Glutamatergic neuron (in vitro differentiated cells): ENCODE measurements at regions not wholly inside any gene's neighbourhood (a gene's known extent, or its start where the extent isn't known, plus 50 kb on each side); places are given as distances from the start of the nearest gene placed in this dataset.

Experiments
- DNase-seq: peaks from one replicate; pipeline ENCODE4 v3.0.0; 2022
- H3K27ac Mint-ChIP-seq: one replicate; pipeline ENCODE4 v1.8.0; 2020; ENCODE audit warnings: mild to moderate bottlenecking, mixed read lengths, inconsistent platforms; ENCODE audit not compliant: unreplicated experiment
- H3K27me3 Mint-ChIP-seq: one replicate; pipeline ENCODE4 v1.8.0; 2020; ENCODE audit warnings: mild to moderate bottlenecking, moderate library complexity, mixed read lengths, inconsistent platforms; ENCODE audit not compliant: unreplicated experiment
- H3K36me3 Mint-ChIP-seq: one replicate; pipeline ENCODE4 v1.8.0; 2020; ENCODE audit warnings: mild to moderate bottlenecking, mixed read lengths, inconsistent platforms; ENCODE audit not compliant: unreplicated experiment
- H3K4me1 Mint-ChIP-seq: one replicate; pipeline ENCODE4 v1.8.0; 2020; ENCODE audit warnings: mild to moderate bottlenecking, low read depth, mixed read lengths, inconsistent platforms; ENCODE audit not compliant: unreplicated experiment
- H3K4me3 Mint-ChIP-seq: one replicate; pipeline ENCODE4 v1.8.0; 2020; ENCODE audit warnings: mild to moderate bottlenecking, mixed read lengths, inconsistent platforms; ENCODE audit not compliant: unreplicated experiment
- H3K9me3 Mint-ChIP-seq: one replicate; pipeline ENCODE4 v1.8.0; 2020; ENCODE audit warnings: mild to moderate bottlenecking, moderate library complexity, mixed read lengths, inconsistent platforms; ENCODE audit not compliant: unreplicated experiment
- CTCF ChIP-seq: fragments of 200-600 bp; sonication (generic); IDR thresholded peaks from one replicate; pipeline ENCODE4 v1.5.0; 2021; ENCODE audit not compliant: partially characterized antibody, unreplicated experiment

- peaks cover 4% of the 10 kb centered on the region for H3K9me3 Mint-ChIP-seq
- H3K27ac Mint-ChIP-seq: no peak overlapping the region
- DNase-seq: no peak
- H3K27me3 Mint-ChIP-seq: no peaks in the 10 kb centered on the region
- TF ChIP-seq CTCF: no peak
- H3K4me1 Mint-ChIP-seq: no peaks in the 10 kb centered on the region
- H3K4me3 Mint-ChIP-seq: peak overlapping the region; percentile 78
- H3K36me3 Mint-ChIP-seq: no peaks in the 10 kb centered on the region
Measured at GRCh38 chr3:188946351-188947240, 225.2 kb upstream of the TPRG1 start.

GRCh38 chr3:188947401-188948280 lies 224.1 kb upstream of the TPRG1 start:
- peaks cover 4% of the 10 kb centered on the region for H3K9me3 Mint-ChIP-seq
- DNase-seq: peak; percentile 81
- TF ChIP-seq CTCF: peak; percentile 59
- H3K27me3 Mint-ChIP-seq: no peaks in the 10 kb centered on the region
- no peak overlapping the region for H3K27ac Mint-ChIP-seq
- H3K4me1 Mint-ChIP-seq: no peaks in the 10 kb centered on the region
- no peaks in the 10 kb centered on the region for H3K36me3 Mint-ChIP-seq
- H3K4me3 Mint-ChIP-seq: peak overlapping the region; percentile 78

GRCh38 chr3:188948281-188948996 lies 223.3 kb upstream of the TPRG1 start:
- Mint-ChIP-seq H3K27me3 (no peaks in the 10 kb centered on the region), H3K36me3 (no peaks in the 10 kb centered on the region), H3K27ac (no peak overlapping the region), H3K9me3 (peaks cover 4% of the 10 kb centered on the region), H3K4me1 (no peaks in the 10 kb centered on the region), H3K4me3 (peak overlapping the region; percentile 75)
- DNase-seq: no peak
- no peak for TF ChIP-seq CTCF

GRCh38 chr3:188948997-188949389 lies 222.8 kb upstream of the TPRG1 start:
- Mint-ChIP-seq H3K4me1 (no peaks in the 10 kb centered on the region), H3K4me3 (peak overlapping the region; percentile 51), H3K9me3 (peaks cover 4% of the 10 kb centered on the region), H3K36me3 (no peaks in the 10 kb centered on the region), H3K27me3 (no peaks in the 10 kb centered on the region), H3K27ac (no peak overlapping the region)
- no peak for TF ChIP-seq CTCF
- no peak for DNase-seq
